HEK293 (cell line): ENCODE measurements at regions not wholly inside any gene's neighbourhood (a gene's known extent, or its start where the extent isn't known, plus 50 kb on each side); places are given as distances from the start of the nearest gene placed in this dataset.

Experiments
- CTCF ChIA-PET: fragments of 350-600 bp; formaldehyde crosslinking; extraction: SDS; loops from one replicate; lab custom pipeline; 2021; ENCODE audit warnings: antibody characterized with exemption; lab: Yijun Ruan, JAX
- POLR2A ChIA-PET: fragments of 300-600 bp; formaldehyde crosslinking; extraction: SDS; loops from one replicate; lab custom pipeline; 2020; ENCODE audit warnings: antibody characterized with exemption, inconsistent platforms; lab: Yijun Ruan, JAX
- H3K27ac ChIP-seq: fragments of 200-500 bp; sonication (Bioruptor generic); 2 replicates; pipeline ENCODE4 v1.5.1; 2014; ENCODE audit warnings: low read depth, low read length, control low read depth, inconsistent platforms; ENCODE audit errors: extremely low read depth
- H3K36me3 ChIP-seq, 2 experiments: fragments of 200-500 bp in 1 of 2; sonication (Bioruptor generic) in 1 of 2; 1 replicate in 1 of 2; 2 replicates in 1 of 2; pipeline ENCODE4 v1.5.1; 2014 to 2017; ENCODE audit warnings: inconsistent platforms in 2 of 2, low read length in 2 of 2; ENCODE audit not compliant: control insufficient read depth in 2 of 2, insufficient read depth in 1 of 2
- H3K4me1 ChIP-seq: fragments of 200-500 bp; sonication (Bioruptor generic); 2 replicates; pipeline ENCODE4 v1.5.1; 2014; ENCODE audit warnings: mild to moderate bottlenecking, low read length, inconsistent platforms; ENCODE audit not compliant: control insufficient read depth, insufficient read depth
- H3K4me3 ChIP-seq: 2 replicates; pipeline ENCODE4 v1.5.1; 2011; ENCODE audit warnings: low read depth, mild to moderate bottlenecking, control low read depth, low read length, moderate library complexity
- H3K9me3 ChIP-seq: fragments of 200-500 bp; sonication (Bioruptor generic); 2 replicates; pipeline ENCODE4 v1.5.1; 2014; ENCODE audit warnings: low read depth, low read length, inconsistent platforms; ENCODE audit not compliant: control insufficient read depth, insufficient read depth
- FEZF1 ChIP-seq: fragments of 450-650 bp; formaldehyde crosslinking; IDR thresholded peaks from 2 replicates; pipeline ENCODE4 v1.5.1; 2016; ENCODE audit warnings: missing biosample characterization, missing genetic modification characterization
- KLF1 ChIP-seq: fragments of 450-650 bp; formaldehyde crosslinking; IDR thresholded peaks from 2 replicates; pipeline ENCODE4 v1.5.1; 2016; ENCODE audit warnings: missing biosample characterization, missing genetic modification characterization
- ZBTB20 ChIP-seq: fragments of 450-650 bp; formaldehyde crosslinking; IDR thresholded peaks from 2 replicates; pipeline ENCODE4 v1.5.1; 2016; ENCODE audit warnings: missing biosample characterization, missing genetic modification characterization
- ZFP3 ChIP-seq: fragments of 450-650 bp; formaldehyde crosslinking; IDR thresholded peaks from 2 replicates; pipeline ENCODE4 v1.5.1; 2016; ENCODE audit warnings: low read depth, missing biosample characterization, missing genetic modification characterization
- ZNF114 ChIP-seq: fragments of 450-650 bp; formaldehyde crosslinking; IDR thresholded peaks from 2 replicates; pipeline ENCODE4 v1.5.0; 2017; ENCODE audit warnings: missing biosample characterization, missing genetic modification characterization
- ZNF174 ChIP-seq: fragments of 450-650 bp; formaldehyde crosslinking; IDR thresholded peaks from 2 replicates; pipeline ENCODE4 v1.5.0; 2017; ENCODE audit warnings: missing biosample characterization, mild to moderate bottlenecking, missing genetic modification characterization
- ZNF2 ChIP-seq: fragments of 450-650 bp; formaldehyde crosslinking; IDR thresholded peaks from 2 replicates; pipeline ENCODE4 v1.5.1; 2016; ENCODE audit warnings: missing biosample characterization, missing genetic modification characterization
- ZNF433 ChIP-seq: fragments of 450-650 bp; formaldehyde crosslinking; IDR thresholded peaks from 2 replicates; pipeline ENCODE4 v1.5.1; 2016; ENCODE audit warnings: missing biosample characterization, missing genetic modification characterization, low read depth
- ZNF501 ChIP-seq: fragments of 450-650 bp; formaldehyde crosslinking; IDR thresholded peaks from 2 replicates; pipeline ENCODE4 v1.5.1; 2016; ENCODE audit warnings: missing biosample characterization, missing genetic modification characterization
- ZNF561 ChIP-seq: fragments of 450-650 bp; IDR thresholded peaks from 2 replicates; pipeline ENCODE4 v1.5.1; 2018; ENCODE audit warnings: missing biosample characterization, missing genetic modification characterization, borderline replicate concordance
- TF ChIP-seq, protein P1 (sequence below): fragments of 450-650 bp; formaldehyde crosslinking; IDR thresholded peaks from 2 replicates; pipeline ENCODE4 v1.5.1; 2016; ENCODE audit warnings: missing biosample characterization, missing genetic modification characterization
- TF ChIP-seq, protein P2 (sequence below): fragments of 450-650 bp; formaldehyde crosslinking; IDR thresholded peaks from 2 replicates; pipeline ENCODE4 v1.5.1; 2016; ENCODE audit warnings: missing biosample characterization, missing genetic modification characterization
- TF ChIP-seq, protein P3 (sequence below): fragments of 450-650 bp; formaldehyde crosslinking; IDR thresholded peaks from 2 replicates; pipeline ENCODE4 v1.5.0; 2017; ENCODE audit warnings: missing biosample characterization, missing genetic modification characterization, borderline replicate concordance
- TF ChIP-seq, protein P4 (sequence below): fragments of 450-650 bp; formaldehyde crosslinking; IDR thresholded peaks from 2 replicates; pipeline ENCODE4 v1.5.1; 2016; ENCODE audit warnings: missing biosample characterization, missing genetic modification characterization

DNA sequence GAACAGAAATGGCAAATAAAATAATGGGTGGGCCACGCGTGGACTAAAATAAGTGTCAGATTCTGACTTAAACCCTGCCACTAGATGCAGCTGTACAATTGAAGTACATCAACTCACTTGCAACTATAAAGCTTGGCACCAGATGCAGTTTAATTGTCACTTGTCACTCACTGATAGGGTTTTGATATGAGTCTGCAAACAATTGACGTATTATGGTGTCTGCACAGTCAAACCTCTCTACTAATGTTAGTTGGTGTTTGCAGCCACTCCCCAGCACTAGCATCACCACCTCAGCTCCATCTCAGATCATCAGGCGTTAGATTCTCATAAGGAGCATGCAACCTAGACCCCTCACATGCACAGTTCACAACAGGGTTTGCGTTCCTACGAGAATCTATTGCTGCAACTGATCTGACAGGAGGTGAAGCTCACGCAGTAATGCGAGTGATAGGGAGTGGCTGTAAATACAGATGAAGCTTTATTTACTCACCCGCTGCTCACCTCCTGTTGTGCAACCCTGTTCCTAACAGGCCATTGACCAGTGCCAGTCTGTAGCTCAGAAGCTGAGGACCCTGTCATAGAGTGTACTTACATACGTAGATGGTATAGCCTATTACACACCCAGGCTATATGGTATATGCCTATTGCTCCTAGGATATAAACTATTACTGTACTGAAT is 72.1 kb upstream of the SEMA6A start:
- CTCF ChIA-PET = no interaction called here
- Histone ChIP-seq H3K36me3 (no peaks in the 10 kb centered on the region), H3K4me3 (no peak overlapping the region)
- TF ChIP-seq, protein P1, sequence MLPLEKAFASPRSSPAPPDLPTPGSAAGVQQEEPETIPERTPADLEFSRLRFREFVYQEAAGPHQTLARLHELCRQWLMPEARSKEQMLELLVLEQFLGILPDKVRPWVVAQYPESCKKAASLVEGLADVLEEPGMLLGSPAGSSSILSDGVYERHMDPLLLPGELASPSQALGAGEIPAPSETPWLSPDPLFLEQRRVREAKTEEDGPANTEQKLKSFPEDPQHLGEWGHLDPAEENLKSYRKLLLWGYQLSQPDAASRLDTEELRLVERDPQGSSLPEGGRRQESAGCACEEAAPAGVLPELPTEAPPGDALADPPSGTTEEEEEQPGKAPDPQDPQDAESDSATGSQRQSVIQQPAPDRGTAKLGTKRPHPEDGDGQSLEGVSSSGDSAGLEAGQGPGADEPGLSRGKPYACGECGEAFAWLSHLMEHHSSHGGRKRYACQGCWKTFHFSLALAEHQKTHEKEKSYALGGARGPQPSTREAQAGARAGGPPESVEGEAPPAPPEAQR = no peak
- TF ChIP-seq FEZF1 (tag by site-specific recombination) = no peak
- TF ChIP-seq, protein P2, sequence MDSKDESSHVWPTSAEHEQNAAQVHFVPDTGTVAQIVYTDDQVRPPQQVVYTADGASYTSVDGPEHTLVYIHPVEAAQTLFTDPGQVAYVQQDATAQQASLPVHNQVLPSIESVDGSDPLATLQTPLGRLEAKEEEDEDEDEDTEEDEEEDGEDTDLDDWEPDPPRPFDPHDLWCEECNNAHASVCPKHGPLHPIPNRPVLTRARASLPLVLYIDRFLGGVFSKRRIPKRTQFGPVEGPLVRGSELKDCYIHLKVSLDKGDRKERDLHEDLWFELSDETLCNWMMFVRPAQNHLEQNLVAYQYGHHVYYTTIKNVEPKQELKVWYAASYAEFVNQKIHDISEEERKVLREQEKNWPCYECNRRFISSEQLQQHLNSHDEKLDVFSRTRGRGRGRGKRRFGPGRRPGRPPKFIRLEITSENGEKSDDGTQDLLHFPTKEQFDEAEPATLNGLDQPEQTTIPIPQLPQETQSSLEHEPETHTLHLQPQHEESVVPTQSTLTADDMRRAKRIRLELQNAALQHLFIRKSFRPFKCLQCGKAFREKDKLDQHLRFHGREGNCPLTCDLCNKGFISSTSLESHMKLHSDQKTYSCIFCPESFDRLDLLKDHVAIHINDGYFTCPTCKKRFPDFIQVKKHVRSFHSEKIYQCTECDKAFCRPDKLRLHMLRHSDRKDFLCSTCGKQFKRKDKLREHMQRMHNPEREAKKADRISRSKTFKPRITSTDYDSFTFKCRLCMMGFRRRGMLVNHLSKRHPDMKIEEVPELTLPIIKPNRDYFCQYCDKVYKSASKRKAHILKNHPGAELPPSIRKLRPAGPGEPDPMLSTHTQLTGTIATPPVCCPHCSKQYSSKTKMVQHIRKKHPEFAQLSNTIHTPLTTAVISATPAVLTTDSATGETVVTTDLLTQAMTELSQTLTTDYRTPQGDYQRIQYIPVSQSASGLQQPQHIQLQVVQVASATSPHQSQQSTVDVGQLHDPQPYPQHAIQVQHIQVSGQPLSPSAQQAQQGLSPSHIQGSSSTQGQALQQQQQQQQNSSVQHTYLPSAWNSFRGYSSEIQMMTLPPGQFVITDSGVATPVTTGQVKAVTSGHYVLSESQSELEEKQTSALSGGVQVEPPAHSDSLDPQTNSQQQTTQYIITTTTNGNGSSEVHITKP = no peak
- no peak for TF ChIP-seq ZNF561 (tag by site-specific recombination)
- TF ChIP-seq ZBTB20 (tag by site-specific recombination) = no peak
- TF ChIP-seq, protein P3, sequence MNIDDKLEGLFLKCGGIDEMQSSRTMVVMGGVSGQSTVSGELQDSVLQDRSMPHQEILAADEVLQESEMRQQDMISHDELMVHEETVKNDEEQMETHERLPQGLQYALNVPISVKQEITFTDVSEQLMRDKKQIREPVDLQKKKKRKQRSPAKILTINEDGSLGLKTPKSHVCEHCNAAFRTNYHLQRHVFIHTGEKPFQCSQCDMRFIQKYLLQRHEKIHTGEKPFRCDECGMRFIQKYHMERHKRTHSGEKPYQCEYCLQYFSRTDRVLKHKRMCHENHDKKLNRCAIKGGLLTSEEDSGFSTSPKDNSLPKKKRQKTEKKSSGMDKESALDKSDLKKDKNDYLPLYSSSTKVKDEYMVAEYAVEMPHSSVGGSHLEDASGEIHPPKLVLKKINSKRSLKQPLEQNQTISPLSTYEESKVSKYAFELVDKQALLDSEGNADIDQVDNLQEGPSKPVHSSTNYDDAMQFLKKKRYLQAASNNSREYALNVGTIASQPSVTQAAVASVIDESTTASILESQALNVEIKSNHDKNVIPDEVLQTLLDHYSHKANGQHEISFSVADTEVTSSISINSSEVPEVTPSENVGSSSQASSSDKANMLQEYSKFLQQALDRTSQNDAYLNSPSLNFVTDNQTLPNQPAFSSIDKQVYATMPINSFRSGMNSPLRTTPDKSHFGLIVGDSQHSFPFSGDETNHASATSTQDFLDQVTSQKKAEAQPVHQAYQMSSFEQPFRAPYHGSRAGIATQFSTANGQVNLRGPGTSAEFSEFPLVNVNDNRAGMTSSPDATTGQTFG = no peak
- no peak for TF ChIP-seq ZFP3 (tag by site-specific recombination)
- no peak for TF ChIP-seq ZNF2 (tag by site-specific recombination)
- no peak for TF ChIP-seq ZNF433 (tag by site-specific recombination)
- TF ChIP-seq, all 188 proteins: peak for 0
- POLR2A ChIA-PET = no interaction called here
- Histone ChIP-seq H3K27ac (no peak overlapping the region), H3K9me3 (no peaks in the 10 kb centered on the region), H3K4me1 (no peaks in the 10 kb centered on the region)

DNA sequence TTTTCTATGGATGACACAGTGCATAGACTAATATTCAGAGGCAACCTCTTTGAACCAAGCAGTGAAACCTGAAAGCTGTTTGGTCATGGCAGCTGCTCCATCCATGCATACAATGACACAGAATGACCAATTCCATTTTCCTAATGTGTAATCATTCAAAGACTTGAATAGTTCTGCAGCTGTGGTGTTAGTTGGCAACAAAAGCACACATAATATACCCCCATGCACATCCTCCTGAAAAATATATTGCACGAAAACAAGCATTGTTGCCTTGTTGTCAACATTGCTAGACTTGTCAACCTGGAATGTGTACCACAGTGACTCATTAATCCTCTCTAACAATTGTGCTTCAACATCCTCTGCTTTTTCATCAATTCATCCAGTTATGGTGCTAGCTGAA is 71.0 kb upstream of the SEMA6A start:
- no peaks in the 10 kb centered on the region for H3K4me1 ChIP-seq
- POLR2A ChIA-PET = no interaction called here
- H3K36me3 ChIP-seq = no peaks in the 10 kb centered on the region
- H3K4me3 ChIP-seq = no peak overlapping the region
- CTCF ChIA-PET = no interaction called here
- no peak for TF ChIP-seq ZNF501
- TF ChIP-seq ZNF114 (tag by site-specific recombination) = no peak
- TF ChIP-seq, protein P4, sequence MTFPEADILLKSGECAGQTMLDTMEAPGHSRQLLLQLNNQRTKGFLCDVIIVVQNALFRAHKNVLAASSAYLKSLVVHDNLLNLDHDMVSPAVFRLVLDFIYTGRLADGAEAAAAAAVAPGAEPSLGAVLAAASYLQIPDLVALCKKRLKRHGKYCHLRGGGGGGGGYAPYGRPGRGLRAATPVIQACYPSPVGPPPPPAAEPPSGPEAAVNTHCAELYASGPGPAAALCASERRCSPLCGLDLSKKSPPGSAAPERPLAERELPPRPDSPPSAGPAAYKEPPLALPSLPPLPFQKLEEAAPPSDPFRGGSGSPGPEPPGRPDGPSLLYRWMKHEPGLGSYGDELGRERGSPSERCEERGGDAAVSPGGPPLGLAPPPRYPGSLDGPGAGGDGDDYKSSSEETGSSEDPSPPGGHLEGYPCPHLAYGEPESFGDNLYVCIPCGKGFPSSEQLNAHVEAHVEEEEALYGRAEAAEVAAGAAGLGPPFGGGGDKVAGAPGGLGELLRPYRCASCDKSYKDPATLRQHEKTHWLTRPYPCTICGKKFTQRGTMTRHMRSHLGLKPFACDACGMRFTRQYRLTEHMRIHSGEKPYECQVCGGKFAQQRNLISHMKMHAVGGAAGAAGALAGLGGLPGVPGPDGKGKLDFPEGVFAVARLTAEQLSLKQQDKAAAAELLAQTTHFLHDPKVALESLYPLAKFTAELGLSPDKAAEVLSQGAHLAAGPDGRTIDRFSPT (tag by site-specific recombination) = no peak
- no peak for TF ChIP-seq KLF1
- TF ChIP-seq ZNF174 (tag by site-specific recombination) = no peak
- H3K9me3 ChIP-seq = no peaks in the 10 kb centered on the region
- H3K27ac ChIP-seq = no peak overlapping the region
